AG20443 (cell line): ENCODE measurements at regions not wholly inside any gene's neighbourhood (a gene's known extent, or its start where the extent isn't known, plus 50 kb on each side); places are given as distances from the start of the nearest gene placed in this dataset.

Experiments used
- DNase-seq: peaks from one replicate; pipeline ENCODE4 v3.0.0; 2012; ENCODE audit warnings: low spot score, mixed read lengths

DNA sequence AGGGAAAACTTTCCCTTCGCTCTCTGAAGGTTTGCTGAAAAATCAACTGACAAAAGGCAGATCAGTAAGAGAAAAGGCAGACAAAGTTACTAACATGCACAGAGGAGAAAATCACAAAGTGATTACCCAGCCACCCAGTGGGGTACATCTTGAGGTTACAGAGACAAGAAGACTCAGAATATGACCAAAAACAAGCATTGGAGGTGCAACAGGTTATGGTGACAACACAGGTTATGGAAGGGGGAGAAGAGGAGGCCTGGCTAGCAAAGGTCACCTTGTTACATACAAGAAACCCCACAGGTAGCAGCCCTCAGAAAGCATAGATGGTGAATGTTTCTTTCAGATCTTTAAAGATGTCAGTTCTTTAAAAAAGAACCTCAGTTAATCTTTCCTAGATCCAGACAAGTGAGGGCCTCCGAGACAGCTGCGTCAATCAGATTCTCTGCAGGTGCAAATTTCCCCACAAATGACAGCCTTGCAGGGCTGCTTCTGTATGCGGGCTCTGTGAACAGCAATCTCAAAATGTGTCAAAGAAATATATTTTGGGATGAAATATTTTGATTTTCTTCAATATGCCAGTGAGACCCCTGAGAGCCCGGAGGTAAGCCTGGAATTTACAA, 207.6 kb upstream of the RAB4A start:
- no peak for DNase-seq

DNA sequence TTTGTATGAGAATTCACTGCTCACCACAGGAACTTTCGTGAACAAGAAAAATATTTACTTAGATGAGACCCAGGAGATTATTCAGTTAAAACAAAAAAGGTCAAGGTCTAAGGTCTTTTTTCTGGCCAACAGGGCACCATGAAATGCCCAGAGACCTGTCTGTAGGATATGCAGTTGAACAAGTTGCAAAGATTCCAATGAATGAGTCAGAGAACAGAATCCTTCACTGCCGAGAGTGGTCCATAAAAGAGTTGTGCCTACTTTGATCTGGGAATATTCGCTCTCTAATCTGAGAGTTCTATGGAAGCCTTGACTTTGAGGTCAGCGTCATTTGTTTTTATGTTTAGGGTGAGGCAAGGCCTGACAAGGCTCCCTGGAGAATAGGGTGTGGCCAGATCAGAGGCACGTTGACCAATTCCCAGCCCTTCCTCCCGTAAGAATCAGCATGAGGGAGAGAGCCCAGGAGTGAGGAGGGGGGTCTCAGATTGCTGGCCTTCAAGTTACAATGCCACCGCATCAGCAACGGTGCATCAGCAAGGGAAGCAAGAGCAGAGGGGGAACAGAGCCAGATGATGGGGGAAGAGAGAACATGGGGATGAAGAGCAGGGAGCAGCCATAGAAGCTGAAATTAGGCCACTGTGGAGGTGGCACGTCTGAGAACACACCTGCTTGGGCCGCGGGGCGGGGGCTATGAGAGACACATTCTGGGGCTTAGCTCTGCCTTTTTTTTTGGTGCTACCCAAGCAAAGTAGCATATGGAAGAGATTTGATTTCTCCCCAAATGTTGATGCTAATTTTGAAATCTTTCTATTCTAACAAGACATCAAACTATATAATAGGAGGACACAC, 206.4 kb upstream of the RAB4A start:
- no peak for DNase-seq

DNA sequence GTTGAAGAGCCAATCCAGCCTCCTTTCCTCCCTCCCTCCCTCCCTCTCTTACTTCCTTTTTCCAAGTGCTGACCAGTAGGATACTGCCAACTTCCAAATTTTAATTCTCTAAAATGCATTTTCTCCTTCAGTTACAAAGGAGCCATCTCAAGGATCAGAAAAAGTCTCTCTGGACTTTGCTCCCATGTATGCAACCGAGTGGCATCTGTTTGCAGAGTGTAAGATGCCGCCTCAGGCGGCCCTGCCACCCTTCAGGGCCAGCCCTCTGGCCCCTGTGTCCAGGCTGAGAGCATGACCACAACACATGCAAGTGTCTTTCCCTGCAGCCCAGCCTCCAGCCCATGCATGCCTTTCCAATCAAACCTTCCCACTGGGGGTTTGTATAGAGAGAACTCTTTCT, 205.3 kb upstream of the RAB4A start:
- no peak for DNase-seq

DNA sequence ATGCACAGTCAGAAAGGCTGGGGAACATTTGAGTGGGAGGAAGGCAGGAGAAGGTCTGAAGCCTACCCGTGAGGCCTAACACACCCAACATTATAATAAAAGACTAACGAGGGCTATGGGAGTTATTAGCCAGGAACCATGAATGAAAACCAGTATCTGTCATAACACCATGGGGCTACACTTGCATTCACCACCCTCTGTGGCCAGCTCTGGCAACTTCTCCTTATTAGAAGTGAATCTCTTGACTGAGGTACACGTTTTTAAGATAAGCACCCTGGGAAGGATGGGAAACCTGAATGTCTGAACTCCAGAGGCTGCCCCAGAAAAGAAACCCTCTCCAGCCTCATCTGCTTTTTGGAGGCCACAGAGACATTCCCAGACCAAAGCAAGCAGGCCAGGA, 204.3 kb upstream of the RAB4A start:
- no peak for DNase-seq

DNA sequence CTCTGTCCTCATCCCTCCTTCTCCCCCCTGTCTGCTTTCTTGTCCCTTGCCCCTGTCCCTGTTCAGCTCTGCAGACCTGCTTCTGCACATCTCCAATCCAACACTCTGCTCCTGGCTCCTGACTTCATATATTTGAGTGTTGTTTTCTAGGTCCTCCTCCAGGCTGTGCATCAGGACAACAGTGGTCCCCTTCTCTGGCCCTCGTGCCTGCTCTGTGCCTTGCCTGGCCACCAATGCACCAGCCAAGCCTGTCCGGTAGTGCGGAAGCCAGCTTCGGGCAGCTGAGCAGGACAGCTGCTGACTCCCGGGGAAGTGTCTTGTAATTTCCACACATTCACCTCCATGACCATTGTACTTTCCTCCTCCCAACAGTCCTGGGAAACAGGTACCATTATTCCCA, 203.4 kb upstream of the RAB4A start:
- DNase-seq, result no peak

DNA sequence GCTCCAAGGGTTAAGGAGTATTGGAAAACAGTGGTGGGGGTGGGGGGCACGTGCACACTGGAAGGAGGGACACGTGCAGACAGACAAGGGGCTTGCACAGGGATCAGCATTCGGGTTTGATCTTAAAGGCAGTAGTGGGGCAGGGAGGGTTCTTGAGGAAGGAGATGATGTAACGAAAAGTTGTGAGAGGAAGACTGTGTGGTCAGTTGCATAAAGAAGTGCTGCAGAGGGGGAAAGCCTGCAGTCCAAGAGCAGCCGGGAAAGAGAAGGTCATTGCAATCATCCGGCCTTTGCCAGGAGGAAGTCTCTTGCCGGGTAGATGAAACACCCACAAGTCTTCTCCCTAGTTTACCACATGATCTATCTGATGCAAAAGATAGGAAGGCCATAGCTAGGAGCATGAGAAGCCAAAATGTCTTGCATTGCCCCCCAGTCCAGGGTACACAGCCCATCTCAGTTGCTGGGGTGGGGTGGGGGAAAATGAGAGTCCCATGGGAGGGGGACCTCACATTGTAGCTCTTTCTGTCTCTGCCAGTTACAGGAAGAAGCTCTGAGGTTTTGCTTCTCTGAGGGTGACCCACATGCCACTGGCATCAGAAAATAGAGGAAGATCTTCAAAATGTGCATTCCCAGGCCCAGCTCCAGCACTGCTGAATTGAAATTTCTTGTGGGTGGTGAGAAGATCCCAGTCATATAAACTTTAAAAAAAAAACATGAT, 202.5 kb upstream of the RAB4A start:
- no peak for DNase-seq

DNA sequence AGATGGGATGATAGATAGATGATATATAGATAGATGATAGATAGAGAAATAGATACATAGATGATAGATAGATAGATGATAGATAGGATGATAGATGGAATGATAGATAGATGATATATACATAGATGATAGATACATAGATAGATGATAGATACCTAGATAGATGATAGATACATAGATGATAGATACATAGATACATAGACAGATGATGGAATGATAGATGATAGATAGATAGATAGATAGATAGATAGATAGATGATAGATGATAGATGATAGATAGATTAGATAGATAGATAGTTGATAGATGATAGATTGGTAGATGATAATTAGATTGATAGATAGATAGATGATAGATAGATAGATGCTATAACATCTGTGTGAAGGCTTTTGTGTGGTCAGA, 201.7 kb upstream of the RAB4A start:
- DNase-seq, result no peak

DNA sequence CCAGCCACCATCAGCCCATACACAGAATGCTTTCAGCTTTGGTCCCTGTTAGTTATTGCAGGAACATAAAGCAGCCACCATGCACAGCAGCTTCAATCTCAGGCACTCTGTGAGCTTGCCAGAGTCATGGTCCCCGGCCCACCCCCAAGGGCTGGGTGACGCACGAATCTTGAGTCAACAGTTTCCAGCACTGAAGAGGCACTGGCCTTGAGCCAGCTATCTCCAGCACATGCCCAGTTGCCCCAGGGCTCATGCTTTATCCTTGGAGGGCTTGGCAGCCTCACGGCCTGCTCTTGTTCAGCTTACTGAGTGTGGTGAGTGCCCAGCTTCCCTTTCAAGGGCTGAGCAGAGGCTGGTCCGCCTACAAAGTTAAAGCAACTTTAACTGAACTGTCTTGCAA, 200.7 kb upstream of the RAB4A start:
- DNase-seq, result peak; percentile 63

DNA sequence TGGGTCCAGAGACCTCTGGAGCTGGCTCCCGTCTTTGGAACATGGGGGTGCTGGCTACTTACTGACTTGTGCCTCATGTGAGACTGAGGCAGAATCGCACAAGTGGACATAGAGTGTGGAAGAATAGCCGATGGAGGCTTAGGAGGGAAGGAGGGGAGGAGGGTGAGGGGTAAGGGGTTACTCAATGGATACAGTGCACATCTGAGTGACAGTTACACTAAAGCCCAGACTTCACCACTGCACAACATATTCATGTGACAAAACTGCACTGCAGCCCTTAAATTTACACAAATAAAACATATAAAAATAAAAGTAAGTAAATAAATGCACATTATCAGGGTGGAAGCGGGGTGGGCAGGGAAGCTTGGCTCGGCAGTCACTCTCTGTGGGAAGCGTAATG, 197.7 kb upstream of the RAB4A start:
- DNase-seq, result no peak

DNA sequence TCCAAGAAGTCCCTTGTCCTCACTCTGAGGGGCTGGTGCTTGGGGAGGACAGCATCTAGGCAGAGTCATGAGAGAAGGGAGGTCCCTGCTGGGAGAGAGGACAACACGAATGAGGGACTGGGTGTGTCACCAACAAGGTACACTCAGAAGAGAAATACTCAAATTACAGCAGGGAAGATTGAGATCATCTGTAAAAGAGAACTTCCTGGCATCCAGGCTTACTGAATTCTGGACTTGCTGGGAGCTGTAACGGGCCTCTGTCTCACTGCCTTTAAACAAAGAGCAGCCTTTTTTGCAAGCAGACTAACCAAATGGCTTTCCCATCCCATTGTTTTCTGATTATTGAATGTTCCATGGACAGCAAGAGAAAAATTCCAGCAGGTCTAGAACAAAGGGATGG, 195.7 kb upstream of the RAB4A start:
- DNase-seq, result peak; percentile 32

DNA sequence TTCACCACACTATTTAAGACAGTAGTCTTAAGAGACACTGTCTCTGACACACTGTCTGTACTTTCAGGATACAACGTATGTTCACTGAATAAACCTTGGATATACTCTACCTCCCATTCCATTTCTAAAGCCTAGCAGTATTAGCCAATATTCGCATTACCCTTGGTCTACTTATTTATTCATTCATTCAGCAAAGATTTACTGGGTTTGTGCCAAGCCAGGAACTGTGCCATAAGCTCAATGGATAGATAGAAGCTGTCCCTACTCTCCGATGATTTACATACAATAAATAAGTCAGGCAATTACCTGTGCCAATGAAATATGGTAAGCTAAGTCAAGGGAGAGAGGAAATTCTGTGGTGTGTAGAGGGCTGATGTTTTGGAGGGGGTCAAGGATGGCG, 195.2 kb upstream of the RAB4A start:
- no peak for DNase-seq

DNA sequence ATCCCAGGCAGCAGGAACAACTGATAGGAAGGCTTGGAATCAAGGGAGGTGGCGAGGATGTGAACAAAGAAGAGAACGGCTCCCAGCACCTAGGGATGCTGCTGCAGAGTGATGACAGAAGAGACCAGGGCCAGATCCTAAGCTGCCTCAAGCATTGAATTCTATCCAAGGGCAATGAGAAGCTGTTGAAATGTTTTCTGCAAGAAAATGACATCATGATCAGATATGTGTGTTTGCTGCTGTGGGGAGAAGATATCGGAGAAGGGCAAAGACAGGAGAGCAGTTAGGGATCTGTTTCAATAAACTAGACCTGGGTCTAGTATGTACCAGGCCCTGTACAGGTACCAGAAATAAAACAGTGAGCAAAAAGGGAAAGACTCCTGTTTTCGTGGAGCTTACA, 194.7 kb upstream of the RAB4A start:
- no peak for DNase-seq

DNA sequence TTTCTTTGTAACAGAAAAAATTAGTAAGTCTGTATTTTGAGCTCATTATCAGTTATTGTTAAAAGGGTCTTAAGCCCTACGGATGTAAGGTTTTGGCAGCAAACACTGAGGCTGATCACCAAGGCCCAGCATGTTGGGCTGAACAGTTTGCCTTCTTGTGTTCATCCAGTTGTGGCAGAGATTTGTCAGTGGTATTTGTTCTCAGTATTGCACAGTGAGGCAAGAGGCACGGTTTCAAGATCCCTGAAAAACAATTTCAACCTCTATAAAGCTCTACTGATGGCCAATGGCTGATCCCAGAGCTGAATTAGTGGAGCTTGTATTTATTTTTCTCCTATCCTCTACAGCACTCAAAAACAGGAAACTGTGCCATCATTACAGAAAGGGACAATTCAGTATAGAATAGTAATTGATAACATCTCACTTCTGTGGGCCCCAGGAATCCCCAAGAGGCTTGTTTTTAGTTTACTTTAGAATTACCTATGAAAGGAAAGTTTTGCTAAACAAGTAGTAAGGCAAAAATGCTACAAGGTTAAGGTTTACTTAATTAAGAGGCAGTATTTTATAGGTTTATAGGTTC, 191.8 kb upstream of the RAB4A start:
- no peak for DNase-seq

DNA sequence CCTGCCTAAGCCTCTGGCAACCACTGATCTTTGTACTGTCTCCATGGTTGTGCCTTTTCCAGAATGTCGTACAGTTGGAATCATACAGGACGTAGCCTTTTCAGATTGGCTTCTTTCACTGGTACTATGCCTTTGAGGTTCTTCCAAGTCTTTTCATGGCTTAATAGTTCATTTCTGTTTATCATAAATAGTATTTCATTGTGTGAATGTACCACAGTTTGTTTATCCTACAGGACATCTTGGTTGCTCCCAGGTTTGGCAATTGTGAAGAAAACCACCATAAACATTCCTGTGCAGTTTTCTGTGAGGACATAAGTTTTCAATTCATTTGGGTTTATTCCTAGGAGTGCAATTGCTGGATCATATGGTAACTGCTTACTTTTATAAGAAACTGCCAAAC, 190.6 kb upstream of the RAB4A start:
- DNase-seq, result no peak

DNA sequence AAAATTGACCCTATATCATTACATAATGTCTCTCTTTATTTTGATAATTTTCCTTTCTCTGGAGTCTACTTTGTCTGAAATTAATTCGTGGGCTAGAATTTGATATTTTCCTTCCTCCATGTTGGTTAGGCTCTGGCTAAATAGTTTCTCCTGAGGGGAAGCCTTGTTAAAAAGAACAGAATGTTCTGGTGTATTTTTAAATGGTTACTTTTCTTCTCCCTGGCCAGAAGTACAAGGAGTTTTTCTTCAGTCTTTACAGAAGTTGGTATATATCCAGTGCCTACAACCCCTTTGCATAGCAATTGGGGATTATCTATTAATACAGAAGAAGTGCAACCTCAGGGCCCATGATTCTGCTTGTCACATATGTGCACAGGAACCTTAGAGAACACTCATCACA, 185.6 kb upstream of the RAB4A start:
- no peak for DNase-seq

DNA sequence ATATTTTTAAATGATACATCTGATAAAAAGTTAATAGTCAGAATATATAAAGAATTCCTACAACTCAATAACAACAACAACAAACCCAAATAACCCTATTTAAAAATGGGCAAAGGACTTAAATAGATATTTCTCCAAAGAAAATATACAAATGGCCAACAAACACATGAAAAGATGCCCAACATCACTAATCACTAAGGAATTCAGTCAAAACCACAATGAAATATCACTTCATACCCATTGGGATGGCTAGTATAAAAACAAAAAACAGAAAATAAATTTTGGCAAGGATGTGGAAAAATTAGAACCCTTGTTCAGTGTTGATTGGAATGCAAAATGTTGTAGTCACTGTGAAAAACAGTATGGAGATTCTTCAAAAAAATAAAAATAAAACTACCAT, 184.8 kb upstream of the RAB4A start:
- DNase-seq, result no peak

DNA sequence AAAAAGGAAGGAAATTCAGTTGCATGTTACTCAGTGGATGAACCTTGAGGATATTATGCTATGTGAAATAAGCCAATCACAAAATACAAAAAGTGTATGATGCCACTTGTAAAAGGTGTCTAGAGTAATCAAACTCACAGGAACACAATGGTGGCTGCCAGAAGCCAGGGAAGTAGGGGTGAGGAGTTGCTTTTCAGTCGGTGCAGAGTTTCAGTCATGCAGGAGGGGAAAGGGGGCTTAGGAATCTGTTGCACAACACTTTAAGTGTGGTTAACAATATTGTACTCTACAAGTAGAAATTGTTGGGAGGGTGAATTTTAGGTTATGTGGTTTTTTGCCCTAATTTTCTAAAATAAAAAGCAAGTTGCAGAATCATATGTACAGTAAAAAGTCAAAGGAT, 184.2 kb upstream of the RAB4A start:
- DNase-seq, result no peak

DNA sequence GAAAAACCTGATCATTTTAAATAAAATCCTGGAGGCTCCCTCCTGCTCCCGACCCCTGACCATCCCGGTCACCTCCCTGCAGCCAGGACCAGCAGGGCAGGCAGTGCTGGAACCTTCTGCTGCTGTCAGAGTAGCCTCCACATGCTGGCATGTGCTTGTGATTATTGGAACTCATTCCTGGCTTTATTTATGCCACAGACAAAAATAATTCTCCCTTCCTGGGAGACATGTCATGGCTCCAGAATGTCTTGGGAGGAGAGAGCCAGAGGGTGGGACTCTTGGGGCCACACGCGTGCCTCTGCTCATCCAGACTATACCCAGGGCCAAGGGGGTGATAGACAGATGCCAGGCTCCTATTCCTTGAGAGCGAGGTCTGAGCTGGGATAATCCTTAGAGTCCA, 183.6 kb upstream of the RAB4A start:
- DNase-seq, result peak; percentile 24

DNA sequence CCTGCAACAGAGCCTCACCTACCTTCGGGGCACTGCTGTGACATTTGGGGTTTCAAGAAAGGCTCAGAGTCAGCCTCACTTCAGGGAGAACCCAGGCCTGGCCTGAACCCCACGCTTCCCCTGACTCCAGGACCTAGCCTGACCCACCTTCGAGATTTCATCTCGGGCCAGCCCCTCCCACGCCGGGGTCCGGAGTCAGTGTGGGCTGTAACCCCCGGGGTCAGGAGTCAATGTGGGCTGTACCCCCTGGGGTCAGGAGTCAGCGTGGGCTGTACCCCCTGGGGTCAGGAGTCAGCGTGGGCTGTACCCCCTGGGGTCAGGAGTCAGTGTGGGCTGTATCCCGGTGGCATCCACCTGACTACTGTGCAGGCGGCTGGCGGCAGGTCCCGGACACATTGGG, 183.0 kb upstream of the RAB4A start:
- no peak for DNase-seq

DNA sequence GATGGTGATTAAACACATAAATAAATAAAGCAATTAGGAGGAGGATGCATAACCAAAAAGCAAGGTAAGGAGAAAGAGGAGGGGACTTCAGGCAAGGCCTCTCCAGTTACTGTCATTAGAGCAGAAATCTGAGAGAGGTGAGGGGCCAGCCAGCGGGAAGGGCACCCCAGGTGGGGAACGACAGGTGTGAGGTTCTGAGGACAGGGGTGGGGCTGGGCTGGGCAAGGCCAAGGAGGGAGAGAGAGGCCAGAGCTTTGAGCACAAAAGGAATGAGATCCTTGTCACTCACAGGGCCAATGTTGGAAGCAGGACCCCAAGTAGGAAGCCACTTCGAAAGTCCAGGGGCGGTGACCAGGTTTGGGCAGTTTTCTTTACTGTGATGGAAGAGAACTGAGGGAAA, 182.2 kb upstream of the RAB4A start:
- DNase-seq, result no peak

DNA sequence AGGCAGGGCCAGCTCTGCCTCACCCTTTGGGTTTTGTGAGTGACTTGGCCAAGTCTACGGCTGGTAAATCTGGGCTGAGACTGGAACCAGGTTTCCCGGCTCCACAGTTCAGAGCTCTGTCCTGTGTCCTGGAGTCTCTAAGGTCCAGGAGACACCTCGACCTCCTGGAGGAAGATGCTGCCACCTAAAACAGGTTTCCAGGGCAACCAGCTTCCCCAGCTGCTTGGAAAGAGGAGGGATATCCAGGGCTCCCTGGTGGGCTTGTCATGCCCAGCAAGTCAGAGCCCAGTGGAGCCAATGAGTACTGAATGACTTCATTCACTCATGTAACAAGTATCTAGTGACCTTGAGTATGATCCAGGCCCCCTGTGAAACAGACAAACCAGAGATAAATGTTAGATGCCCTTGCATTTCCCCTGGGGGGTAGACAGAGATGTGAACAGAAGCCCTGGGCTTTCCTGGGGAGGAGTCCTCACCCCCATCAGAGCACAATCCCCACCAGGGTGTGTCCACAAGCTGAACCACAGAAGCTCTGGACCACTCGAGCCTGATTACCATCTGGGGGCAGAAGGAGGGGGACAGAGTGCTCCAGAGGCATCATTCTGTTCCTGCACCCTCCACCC, 181.2 kb upstream of the RAB4A start:
- DNase-seq, result no peak

DNA sequence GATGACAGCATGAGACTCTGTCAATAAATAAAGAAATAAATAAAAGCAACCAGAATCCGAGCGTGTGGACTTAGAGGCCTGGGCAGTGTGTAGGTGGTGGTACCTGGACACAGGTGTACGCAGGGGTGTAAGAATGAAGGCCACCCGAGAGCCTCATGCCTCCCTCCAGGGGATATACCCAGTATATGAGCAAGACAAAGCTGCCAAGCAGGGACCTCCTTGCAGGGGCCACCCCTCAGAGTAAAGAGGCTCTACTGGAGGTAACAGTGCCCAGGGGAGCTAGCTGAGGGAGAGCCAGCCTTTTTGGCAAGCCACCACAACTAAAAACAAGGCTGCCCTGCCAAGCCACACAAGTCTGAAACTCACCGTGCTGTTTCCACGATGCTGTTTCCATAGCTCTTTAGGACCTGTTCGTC, 179.2 kb upstream of the RAB4A start:
- DNase-seq, result no peak
